ENCODE measurements at regions not wholly inside any gene's neighbourhood (a gene's known extent, or its start where the extent isn't known, plus 50 kb on each side); places are given as distances from the start of the nearest gene placed in this dataset.

DNA sequence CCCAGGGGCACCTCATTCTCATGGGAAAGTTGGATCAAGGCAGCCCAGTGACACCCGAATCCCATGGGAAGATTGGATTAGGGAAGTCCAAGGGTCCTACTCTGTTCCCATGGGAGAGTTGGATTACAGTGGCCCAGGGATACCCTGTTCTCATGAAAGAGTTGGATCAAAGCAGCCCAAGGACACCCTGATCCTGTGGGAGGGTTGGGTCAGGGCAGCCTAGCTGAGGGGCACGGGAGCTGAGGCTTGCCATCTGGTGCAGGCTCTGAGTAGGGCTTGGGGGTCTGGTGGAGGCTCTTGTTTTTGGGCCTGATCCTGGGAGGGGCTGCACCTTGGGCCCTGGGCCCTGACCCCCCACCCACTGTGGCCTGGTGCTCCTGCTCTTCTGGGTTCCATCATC is 87.1 kb downstream of the ACKR3 start:
- no peak for DNase-seq

DNA sequence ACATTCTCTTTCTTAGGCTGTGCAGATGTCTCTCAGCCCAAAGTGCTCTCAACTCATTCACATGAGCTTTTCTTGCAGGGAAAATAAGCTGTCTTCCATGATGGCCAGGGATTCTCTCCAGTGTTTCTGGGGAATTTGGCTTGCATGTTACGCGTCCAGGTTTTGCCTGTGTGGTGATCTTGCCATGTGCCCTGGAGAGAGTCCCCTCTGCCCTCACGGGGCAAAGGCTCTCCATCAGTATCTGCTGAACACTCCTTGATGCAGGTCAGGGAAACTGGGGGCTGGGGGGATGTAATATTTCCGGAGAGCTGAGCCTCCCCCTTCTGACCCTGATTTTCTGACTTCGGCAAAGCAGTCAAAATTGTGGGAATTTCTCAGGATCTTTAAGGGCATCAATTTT is 87.6 kb downstream of the ACKR3 start:
- no peak for DNase-seq

DNA sequence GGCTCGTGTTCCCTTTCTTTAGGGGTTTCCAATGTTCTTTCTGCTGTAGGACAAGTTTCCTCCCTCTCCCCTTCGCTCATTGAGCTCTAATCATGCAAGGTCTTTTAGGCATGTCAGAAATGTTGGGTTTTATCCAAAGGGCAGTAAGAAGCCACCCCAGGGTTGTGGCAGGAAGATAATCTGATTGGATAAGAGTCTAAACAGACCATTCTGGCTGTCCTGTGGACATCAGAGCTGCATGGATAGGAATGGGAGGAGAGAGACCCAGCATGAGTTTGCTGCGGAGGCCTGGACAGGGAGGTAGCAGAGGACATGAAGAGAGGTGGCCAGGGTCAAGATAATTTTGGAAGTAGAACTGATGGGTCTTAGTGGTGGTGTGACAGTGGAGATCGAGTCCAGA is 88.2 kb downstream of the ACKR3 start:
- DNase-seq: no peak

DNA sequence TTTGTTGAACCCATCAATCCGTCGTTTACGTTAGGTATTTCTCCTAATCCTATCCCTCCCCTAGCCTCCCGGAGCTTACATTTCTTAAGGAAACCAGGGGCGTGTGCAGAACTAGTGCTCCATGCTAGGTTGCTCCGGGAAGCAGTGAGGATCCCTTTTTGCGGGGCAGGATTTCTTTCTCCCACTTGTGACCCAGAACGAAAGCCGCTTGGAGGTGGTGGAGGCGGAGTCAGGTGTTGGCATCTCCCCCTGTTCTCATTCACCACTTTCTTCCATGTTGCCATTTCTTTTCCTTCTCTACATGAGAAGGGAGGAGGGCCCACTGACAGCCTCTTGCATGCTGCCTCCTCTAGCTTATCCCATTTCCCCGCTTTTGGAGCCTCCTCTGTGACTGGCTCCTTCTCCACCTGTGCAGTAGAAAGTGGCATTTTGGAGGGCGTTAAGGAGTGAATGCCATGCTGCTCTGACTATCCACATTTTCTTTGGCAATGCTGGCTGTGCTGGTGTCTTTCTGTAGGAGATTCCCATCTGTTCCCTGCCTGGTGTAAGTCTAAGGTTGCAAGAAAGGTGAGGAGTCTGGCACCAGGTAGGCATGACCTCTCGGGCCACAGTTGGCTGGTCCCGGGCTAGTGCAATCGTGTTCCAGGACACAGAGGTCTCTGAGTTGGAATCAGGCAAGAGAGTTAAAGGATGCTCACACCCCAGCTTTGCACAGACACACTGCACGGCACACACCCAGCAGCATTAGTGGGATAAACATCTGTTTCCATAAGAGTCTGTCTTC is 89.5 kb downstream of the ACKR3 start:
- DNase-seq: no peak

DNA sequence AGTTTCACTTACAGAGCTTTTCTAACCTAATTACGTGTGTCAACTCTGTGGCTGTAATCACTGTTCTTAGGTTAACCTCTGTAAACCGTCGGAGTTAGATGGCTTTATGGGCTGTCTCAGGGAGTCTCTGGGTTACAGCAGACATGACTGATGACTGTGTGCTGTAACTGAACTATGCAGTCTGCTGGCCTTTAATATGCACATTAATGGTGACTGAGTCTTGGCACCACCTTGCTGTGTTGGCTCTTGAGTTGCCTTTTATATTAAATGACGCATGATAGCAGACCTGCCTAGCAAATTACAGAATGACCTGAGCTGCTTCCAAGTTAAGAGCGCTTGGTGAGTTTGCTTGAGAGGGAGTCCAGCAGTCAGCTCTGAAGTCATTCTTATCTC is 90.1 kb downstream of the ACKR3 start:
- no peak for DNase-seq

DNA sequence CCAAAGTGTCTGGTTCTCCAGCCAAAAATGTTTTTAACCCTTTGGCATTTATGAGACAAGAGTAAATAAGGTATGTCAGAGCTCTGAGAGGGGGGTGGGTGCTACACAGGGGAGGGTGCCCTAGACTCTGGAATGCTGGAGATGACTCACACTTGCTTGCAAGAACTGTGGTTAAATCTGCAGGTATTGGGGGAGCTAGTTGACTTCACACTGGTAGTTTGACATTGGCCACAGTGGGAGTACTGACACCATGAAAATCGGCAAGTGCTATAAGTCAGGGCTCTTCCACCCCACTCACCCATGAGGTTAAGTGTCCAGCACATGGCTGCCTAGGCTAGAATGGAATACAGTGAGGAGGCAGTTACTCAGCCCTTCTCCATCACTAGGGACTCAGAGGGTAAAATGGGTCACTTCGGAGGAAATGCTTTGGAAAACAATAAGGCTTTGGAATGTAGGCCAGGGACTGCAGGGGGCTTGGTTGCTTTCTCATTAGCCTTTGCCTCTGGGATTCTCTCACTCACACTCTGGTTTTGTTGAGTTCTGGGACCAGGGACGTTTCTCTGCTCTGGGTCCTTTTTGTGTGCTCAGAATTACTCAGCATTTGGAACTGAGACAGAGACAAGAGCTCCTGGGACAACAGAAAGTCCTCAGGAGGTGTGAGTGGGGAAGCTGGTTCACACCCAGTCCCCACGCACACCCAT is 91.6 kb downstream of the ACKR3 start:
- DNase-seq: no peak

DNA sequence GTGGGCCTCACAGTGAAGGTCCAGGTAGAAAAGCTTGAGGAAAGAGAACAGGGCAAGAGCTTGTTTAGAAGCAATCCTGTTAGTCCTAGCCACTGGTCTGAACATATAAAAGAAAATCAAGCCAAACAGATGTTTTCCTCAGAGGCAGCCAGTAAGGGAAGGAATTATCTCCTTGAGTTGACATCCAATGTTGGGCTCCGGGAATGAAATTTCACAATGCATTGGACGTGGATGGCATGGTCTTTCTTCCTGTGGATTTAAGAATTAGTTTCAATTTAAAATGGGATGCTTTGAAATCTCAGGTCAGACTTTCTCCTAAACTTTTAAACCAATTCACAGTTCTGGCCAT is 92.1 kb downstream of the ACKR3 start:
- DNase-seq: no peak

DNA sequence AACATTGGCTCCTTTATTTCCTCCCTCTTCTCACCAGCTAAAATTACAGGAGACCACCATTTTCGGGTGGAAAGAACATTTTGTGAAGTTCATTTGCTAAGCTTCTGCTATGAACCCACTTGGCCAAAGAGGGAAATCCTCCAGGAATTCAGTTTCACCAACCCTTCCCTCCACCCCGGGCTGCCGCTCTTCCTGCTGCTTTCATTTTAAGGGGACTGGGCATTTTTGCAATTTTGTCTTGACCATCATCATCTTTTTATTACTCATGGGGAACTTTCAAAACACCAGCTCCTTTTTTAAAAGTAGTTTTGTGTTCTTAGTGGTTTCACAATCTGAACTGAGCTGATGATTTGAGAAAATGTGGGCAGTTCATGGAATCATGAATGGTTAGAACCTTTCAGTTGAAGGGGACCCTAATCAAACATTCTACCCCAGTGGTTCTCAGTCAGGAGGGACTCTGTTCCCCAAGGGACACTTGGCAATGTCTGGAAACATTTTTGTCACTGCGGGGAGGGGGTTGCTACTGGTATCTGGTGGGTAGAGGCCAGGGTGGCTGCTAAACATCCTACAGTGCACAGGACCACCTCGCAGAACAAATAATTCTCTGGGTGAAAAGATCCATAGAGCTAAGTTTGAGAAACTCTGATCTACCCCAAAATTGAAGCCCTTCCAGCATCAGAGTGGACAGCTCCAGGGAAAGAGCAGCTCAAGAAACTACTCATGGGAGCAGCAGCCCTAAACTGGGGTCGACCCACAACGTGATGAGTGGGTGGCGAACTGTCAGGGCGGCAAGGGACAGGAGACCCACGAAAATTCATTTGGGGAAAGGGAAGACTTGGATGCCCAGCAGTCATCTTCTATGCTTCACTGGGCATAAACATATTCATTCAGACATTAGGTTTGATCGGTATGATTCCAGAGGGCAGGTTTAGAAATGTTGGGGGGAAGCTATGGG is 92.9 kb downstream of the ACKR3 start:
- no peak for DNase-seq

DNA sequence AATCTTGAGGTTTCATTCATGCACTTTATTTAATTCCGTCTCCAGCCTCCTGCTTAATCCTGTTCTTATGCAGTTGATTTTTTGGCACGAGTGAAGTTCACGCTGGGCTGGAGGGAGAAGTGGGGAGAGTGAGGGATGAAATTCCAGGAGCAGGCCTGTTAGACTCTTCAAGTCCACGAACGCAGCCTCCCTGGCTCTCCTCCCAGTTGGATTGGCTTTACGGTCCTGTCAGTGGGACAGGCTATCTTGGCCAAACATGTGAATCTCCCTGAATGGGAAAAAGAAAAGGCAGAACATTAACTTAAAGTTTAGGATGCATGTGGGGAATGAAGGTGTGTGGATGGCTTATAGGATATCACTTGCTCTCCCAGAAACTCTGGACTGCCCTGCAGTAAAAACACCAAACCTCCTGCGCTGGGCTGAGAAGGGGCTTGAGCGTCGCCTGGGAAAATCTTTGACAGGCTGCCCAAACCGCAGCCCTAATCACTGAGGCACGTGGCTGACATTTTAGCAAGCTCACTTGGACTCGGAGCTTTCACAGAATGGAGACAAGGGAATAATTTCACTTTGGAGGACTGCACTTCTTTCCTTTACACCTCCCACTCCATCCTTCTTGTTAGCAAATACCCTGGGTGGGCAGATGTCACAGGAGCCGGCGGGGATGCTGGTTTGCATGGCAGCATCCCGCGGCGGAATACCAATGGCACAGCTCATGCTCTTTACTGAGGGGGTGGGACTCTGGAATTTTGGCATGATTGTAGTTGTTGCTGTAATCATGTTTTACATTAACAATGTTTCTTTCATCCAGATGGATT is 93.9 kb downstream of the ACKR3 start:
- DNase-seq: no peak

DNA sequence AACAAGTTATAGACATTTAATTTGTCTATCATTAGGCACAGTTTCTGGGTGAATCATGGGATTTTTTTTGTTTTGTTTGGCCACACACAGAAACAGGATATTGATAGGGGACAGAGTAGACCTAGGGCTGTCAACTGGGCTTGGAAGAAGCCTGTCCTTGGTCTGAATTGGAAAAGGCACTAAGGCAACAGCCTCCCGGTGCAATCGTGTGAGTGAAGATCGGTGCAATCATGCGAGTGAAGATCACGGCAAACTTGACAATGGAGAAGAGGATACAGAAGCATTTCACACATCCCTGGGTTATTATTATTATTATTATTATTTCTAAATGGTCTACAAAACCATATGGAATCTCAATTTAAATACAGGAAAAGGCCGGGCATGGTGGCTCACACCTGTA is 94.5 kb downstream of the ACKR3 start:
- no peak for DNase-seq

DNA sequence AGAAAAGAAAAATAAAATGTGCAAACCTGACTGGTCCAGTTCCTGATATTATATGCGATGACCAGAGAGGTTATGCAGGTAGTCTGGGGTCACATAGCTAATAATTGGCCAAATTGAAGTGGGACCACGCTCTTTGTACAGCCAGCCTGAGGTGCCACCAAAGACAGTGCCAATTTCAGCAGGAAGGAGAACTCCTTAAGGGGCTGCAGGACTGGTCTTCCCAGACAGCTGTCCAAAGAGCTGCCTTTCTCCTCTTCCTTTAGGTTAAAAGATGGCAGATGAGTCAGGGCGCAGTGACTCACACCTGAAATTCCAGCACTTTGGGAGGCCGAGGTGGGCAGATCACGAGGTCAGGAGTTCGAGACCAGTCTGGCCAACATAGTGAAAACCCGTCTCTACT is 95.5 kb downstream of the ACKR3 start:
- no peak for DNase-seq

DNA sequence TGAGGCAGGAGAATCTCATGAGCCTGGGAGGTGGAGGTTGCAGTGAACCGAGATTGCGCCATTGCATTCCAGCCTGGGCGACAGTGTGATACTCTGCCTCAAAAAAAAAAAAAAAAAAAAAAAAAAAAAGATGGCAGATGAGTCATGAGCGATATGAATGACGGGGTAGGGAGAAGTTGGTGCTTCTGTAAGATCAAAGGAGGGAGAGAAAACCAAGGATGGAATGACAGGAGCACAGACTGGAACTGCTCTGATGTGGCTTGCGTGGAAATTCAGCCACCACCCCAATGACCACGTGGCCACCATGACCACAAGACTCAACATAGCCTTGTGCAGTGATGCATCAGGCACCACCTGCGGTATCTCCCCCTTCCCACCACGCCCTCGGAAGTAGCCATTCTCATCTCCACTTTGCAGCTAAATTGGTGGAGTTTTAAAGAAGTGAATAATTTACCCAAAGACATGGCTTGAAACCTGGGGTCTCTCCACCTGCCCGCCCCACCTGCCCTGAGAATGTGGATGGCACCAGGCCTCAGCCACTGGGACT is 96.0 kb downstream of the ACKR3 start:
- DNase-seq: no peak

DNA sequence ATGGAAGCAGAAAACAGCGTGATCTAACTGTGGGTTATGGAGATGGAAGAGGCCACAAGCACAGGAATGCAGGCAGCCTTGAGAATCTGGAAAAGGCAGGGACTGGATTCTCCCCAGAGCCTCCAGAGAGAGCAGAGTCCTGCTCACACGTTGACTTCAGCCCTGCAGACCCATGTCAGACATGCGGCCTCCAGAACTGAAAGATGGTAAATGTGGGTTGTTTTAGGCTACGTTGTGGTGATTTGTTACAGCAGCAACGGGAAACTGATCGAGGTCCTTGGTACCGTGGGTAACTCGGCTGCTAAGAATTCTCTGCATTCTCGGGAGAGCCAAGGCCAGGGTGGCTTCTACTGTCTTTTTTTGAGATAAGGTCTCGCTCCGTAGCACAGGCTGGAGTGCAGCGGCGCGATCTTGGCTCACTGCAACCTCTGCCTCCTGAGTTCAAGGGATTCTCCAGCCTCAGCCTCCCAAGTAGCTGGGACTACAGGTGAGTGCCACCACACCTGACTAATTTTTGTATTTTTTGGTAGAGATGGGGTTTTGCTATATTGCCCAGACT is 97.1 kb downstream of the ACKR3 start:
- no peak for DNase-seq

DNA sequence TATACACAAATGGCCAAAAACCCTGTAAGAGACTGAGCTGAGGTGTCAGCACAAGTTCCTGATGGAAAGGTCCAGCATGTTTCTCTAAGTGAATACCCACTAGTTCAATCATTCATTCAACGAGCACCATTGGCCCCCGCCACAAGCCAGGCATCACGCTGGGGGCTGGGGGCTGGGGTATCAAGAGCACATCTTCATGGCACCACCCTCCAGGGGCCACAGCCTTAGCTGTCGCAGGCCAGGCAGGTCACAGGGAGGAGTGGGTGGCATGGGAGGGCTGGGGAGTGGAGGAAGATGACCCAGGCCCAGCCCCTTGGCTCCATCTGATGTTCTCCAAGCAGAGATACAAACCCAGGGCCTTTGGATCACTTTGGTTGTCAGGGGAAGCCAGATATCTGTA is 97.9 kb downstream of the ACKR3 start:
- no peak for DNase-seq

DNA sequence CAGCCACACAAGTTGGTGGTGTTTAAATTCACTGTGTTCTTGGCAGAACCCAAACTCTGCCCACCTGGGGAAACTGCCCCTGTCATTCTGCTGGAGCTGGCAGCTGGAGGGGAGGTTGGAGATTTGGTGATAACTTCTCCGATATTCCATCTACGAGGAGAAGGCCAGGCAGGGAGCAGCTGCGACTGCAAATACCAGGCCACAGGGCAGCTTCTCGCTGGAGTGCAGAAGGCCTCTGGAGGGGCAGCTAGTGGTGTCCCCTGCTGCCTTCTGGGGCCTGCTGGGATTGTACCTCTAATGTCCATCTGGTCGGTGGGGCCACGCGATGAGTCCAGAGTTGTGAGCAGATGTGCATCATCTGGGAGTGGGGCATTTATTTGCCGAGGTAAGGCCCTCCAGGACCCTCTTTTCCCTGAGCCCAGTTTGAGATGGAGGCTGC is 98.9 kb downstream of the ACKR3 start:
- DNase-seq: no peak

DNA sequence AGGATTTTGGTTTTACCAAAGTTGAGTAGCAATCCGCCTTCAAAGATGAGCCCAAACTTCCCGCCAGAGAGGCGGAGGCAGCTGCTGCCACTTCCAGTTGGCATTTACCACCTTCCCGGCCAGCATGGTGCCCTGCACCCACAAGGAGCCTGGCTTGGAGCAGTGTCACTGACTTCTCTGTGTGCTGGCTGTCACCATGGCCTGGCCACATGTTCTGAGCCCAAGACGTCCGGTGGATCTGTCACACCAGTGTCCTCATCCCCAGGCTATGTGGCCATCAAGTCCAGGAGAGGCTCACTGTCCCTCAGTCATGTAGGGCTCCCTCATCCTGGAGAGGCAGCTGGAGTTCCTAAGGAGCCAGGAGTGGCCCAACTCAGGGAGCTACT is 100.6 kb downstream of the ACKR3 start:
- DNase-seq: no peak

DNA sequence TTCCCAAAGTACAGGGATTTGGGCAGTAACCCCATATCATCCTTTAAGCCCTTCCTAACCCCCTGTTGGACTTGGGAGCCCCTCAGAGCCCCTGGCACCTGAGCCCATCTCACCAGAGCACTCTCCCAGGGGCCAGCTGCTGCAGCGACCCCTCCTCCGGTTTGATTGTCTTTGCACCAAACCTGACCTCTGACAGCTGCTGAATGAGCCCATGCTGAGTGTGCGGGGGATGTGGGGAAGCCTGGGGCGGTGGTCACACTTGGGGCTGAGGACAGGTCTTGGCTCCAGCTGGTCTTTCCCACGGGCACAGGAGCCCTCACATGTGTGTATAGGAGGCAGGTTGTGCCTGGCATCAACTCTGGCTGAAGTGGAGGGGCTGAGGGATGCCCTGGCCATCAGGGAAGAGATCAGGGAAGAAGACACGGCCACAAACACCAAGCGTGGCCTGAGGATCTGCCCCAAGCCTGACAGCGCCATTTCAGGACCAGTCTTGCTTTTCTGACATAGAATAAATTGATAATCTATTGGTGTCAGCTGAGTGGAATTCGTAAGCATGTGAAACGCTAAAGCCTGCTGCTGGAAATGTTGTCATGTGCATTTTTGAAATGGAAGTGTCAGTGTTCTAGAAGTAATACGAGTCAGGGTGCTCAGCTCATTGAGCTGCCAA is 102.4 kb downstream of the ACKR3 start:
- no peak for DNase-seq

DNA sequence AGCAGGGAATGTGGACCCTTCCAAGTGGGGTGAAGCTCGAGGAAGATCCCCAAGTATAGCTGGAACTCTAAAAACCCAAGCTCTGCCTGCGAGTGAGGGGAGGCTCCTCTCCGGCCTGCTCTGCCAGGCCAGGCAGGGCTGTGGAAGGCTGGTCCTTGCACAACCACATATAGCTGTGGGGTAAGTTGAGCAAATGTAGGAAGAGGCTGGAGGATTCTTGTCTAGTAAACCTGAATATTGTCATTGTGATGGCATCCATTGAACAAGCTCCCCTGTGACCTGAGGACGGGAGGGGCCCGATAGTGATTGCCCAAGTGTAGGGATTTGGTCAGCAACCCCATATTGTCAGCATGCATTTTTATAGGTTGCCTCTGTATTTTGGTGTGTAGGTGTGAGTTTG is 103.0 kb downstream of the ACKR3 start:
- no peak for DNase-seq

DNA sequence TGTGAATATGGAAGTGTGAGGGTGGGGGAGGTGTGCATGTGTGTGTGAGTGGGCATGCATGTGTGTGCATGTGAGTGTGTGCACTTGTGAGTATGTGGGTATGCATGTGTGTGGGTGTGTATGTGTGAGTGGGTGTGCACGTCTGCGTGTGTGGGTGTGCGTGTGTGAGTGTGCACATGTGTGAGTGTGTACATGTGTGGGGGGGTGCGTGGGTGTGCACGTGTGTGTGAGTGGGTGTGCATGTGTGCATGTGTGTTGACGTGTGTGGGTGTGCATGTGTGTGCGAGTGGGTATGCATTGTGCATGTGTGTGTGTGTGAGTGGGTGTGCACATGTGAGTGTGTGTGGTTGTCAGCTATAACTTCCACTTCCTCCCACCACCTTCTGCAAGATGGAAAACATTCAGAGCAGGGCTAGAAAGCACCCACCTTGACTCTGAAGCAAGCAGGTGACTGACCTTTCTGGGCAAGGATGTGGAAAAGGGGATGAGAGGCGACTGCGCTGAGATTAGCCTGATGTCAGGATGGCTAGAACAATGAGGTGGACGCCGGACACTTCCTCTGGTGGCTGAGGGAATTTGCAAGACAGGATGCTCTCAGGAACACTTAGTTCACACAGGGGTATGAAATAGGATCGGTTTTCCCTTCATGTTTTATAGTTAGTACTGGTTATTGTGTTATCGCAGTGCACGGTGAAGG is 103.6 kb downstream of the ACKR3 start:
- no peak for DNase-seq

DNA sequence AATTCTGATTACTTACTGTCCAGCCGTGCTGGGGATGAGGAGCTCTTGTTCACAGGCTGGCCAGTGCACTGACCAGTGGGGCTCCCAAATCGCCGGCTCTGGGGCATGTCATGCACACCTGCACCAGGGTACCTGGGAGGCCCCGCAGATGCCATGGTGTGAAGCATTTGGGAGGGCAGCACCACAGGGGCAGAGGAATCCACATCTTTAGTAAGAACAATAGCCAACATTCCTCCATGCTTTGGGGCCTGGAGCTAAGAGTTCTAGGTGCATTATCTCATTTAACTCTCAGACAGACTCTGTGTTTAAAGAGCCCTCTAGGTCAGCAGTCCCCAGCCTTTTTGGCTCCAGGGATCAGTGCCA is 104.2 kb downstream of the ACKR3 start:
- DNase-seq: no peak

DNA sequence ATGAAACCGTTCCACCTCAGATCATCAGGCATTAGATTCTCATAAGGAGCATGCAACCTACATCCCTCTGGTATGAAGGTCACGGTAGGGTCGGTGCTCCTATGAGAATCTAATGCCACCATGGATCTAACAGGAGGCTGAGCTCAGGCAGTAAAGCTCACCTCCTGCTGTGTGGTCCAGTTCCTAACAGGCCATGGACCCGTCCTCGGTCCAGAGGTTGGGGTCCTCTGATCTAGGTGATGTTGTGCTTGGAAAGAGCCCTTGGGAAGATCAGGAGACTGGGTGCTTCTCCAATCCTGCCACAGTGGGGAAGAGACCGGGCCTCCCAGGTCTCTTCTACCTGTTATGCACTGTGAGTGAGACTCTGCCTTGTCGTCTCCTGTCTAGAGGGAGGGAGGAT is 104.6 kb downstream of the ACKR3 start:
- DNase-seq: no peak
